NCI-H2029 treated with DMSO at 0.1 percent for 48 hours (cell line): ENCODE measurements at regions not wholly inside any gene's neighbourhood (a gene's known extent, or its start where the extent isn't known, plus 50 kb on each side); places are given as distances from the start of the nearest gene placed in this dataset.
"Not testable (repeated sequence)": the region's sequence is repeated elsewhere in the genome, so short reads cannot be mapped to it uniquely, and the experiment has no call there.

Source experiments
- DNase-seq: peaks from one replicate; lab custom pipeline; 2025; lab: John Stamatoyannopoulos, UW

DNA sequence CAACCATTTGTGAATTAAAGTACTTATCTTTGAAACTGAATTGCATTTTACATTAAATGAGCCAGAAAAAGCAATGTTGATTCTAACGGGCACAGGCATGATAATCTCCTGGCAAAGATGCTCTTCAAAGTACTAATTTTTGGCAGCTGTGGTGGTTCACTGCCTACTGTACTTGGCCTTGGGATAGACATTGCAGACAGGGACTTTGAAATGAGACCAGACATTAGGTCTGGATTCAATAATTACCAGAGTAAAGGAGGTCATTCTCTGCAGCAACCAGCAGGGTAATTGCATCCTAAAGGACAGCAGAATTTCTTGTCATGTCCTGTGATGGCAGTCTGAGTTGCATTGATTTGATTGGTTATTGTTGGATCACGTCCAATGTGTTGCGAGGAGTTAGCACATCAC, 986.5 kb downstream of the TDRD15 start:
- DNase-seq = no peak

DNA sequence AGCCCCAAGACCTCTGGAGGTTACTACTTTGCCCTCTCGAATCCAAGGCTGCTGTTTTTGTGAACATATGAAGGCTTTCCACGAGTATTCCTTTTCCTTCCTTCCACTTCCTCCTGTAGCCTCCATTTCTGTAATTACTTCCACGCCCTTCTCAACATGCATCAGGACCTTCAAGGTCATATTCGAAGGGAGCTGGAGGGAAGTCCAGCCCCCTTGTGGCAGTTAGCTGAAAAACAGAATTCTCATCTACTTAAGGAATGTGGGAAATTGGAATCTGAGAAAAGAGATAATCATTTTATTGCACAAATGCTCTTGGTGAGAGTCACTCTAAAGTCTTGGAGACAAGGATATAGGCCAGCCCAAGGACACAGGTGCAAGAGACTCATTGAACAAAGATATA, 1000.2 kb downstream of the TDRD15 start:
- DNase-seq = no peak

DNA sequence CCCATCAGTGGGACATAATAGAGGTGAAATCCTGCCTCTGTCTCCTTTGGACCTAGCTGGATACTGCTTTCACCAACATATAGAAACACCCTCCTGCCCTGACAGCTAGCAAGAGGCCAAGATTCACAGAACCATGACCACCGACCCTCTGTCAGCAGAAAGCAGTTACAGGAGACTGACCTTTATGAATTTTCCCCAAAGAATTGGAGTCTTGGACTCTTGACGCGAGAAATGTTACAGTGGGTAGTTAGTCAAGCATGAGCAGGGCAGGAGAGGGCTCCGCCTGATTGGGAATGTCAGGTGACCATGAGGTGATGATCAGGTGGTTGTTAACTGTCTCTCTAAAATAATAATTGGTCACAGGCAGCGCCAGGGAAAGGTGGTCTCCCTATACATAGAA, 1002.3 kb downstream of the TDRD15 start:
- no peak for DNase-seq

DNA sequence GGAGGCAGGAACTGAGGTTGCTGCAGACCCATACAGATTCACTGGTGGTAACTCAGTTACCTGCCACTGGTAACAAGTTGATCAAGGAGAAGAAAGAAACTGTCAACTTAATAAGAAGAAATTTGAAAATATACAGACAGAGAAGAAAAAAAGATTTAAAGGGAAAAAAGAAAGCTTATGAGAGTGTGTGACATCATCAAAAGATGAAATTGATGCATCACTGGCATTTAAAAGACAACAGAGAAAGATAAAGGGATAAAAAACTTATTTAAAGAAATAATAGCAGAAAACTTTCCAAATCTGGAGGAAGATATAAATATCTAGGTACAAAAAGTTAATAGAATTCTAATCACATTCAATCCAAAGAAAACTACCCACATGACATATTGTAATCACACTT, 1003.2 kb downstream of the TDRD15 start:
- no peak for DNase-seq

DNA sequence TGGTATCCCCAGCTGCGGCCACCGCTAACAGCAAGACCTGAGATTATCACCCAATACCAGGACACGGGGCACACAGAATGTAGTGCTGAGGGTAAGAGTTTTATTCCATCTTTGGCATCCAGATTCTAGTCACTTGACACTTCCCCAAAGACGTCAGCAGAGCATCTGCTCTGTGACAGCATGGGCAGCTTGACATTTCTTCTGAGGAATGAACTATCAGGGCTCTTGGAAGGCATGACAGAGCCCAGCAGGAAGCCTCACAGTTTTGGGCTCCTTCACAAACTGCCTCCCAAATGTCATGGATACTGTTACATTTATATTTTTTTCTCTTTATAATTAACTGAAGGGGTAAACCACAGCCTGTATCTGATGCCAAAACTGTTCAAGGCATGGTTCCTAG, 1010.7 kb downstream of the TDRD15 start:
- DNase-seq = no peak

DNA sequence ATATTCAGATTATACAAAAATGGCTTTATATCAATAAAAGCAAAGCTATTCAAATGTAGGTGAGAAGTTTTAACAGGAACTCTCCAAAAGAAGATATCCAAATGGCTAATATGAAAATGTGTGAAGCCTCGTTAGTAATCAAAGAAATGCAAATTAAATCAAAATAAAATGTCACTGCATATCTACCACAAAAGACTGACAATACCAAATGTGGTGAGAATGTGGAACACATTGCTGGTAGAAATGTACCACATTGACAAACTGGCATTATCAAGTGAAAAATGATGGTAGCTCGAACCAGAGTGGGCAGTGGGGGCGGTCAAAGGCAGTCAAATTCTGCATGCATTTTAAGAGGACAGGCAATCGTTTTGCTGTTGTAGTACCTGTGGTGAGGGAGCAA, 1012.7 kb downstream of the TDRD15 start:
- no peak for DNase-seq

DNA sequence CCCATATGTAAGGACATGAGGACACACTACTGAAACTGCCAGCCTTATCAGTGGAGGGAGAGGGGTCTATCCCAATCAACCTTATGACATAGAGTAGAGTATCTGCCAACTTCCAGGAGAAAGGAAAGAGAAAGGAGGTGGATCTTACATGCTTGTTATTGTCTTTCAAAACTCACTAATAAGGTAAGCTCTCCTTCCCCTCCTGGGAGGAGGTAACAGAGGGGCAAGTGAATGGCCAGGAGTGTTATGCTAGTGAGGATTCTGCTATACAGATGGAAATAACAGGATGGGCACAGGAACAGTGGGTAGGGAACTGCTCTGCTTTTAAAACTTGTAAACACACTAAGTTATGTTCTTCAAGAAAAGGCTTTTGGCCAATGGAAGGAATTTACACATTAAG, 1020.1 kb downstream of the TDRD15 start:
- no peak for DNase-seq

DNA sequence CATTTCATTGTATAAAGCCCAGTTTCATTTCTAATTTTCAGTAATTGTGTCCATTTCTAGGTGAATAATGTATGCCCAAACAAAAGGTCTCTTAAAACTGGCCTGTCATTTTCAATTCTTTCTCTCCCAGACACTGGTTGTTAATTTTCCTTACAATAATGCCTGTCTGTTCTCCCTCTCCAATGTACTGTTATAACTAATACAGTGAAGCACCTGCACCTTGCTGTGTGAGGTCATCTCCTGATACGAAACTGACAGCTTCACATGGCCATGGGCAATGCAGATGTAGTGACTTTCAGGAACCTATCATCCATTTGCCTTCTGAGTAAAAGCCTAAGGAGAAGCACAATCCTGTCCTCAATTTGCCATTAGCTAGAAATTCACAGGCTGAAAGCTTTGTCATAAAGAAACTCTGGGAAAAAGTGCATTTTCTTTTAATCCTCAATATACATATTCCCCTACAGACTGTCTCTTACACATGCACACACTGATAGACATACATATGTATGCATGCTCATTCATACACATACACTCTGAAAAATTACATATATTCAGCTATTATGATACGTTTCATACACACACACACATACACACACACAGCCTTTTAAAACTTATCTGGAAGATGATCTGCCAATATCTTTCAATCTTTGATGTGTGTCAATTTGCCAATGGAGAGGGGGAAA, 1030.3 kb downstream of the TDRD15 start:
- DNase-seq = no peak

DNA sequence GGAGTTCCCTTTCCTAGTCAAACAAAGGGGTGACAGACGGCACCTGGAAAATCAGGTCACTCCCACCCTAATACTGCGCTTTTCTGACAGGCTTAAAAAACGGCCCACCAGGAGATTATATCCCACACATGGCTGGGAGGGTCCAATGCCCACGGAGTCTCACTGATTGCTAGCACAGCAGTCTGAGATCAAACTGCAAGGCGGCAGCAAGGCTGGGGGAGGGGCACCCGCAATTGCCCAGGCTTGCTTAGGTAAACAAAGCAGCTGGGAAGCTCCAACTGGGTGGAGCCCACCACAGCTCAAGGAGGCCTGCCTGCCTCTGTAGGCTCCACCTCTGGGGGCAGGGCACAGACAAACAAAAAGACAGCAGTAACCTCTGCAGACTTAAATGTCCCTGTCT, 1032.9 kb downstream of the TDRD15 start:
- DNase-seq = not testable (repeated sequence)

DNA sequence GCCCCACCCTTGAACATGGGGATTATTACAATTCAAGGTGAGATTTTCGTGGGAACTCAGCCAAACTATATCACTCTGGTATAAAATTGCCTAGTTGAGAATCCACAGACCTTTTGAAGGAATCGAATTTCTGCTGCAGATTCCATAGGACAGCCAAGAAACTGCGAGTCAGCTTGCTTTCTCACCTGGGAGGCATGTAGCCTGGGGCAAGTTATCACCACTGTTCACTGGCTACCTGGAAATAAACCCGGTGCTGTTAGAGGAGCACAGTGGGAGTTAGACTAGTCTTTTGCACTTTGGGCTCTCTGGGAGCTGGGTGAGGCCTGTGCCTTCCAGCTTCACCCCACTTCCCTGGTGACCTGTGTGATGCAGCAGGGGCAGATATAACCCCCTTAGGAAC, 1043.5 kb downstream of the TDRD15 start:
- DNase-seq = no peak

DNA sequence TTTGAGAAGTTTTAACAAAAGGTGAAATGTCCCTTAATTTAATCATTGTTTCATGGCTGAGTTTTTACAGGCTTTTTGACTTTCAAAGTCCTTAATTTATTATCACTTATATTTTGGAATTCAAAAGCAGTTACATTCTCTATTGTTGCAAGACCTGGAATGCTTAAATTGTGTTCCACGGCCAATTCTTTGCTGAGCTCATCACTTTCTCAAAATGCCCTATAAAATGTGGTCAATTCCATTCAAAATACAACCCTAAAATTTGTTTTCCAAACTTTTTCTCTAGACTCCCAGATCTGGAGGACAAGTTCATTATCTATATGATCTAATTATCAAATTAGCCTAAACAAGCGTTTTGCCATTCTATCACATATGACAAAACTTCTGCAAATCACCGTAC, 1051.2 kb downstream of the TDRD15 start:
- DNase-seq = no peak

DNA sequence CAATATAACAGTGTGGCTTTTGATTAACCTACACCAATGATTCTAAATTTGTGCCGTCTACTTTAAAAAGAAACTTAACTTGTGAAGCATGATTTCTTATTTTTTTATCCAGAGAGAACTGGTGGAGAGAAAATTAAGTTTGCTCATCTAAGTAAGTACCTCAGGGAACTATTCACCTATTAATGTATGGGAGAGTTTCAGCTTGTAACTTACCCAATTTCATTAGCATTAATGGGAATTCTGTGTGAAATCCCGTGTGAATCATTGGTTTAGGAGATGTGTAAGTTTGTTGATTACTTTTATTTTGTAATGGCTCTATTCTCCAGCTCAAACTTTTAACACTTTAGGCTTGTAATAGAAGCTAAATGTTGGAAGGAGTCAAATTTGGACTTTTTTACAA, 1061.5 kb downstream of the TDRD15 start:
- DNase-seq = no peak

DNA sequence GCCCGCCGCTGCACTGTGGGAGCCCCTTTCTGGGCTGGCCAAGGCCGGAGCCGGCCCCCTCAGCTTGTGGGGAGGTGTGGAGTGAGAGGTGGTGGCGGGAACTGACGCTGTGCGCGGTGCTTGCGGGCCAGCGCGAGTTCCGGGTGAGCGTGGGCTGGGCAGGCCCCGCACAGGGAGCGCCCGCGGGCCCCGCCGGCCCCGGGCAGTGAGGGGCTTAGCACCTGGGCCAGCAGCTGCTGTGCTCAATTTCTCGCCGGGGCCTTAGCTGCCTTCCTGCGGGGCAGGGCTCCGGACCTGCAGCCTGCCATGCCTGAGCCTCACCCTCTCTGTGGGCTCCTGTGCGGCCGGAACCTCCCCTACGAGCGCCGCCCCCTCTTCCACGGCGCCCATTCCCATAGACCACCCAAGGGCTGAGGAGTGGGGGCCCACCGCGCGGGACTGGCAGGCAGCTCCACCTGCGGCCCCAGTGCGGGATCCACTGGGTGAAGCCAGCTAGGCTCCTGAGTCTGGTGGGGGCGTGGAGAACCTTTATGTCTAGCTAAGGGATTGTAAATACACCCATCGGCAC, 1062.6 kb downstream of the TDRD15 start:
- not testable (repeated sequence) for DNase-seq

DNA sequence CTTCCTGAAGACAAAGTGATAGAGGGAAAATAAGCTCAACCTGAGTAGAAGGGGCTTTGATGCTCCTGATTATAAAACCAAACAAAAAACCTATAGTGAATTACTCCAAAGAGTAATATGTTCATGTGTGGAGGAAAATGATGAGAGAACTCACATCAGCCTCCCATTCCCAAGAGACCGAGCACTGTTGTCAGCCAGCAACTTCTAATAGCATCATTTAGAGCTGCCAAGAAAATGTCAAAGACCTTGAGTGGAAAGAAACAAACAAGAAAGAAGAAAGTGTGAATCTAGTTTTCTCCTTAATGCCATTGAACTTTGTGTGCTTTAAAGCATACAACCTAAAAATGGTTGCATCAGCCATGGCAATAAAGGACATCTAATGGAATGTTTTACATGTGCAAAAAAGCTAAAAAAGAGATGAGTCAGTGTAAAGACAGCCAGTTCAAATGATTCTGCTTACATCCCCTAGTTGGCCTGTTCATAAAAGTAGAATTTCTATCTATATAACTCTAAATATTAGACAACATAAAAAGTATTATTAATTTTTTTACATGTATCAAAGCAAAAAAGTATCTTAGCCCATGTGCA, 1066.2 kb downstream of the TDRD15 start:
- DNase-seq = no peak

DNA sequence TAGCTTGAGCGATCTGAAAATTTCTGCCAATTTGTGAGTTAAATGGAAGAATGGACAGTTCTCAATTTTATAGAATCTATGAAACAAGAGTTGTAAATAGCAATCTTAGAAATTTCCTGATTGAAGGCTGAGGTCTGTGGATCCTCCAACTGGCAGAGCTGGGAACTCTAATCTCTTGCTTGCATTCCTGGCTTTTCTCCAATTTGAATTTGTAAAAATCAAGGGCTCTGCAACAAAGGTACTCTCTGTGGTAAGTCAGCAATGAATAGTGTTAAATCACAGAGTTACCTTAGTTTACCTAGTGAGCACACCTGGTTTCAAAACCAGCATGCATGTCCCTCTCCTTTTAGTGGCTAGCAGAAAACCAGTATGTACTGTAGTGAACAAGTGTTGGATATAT, 1070.5 kb downstream of the TDRD15 start:
- DNase-seq = no peak

DNA sequence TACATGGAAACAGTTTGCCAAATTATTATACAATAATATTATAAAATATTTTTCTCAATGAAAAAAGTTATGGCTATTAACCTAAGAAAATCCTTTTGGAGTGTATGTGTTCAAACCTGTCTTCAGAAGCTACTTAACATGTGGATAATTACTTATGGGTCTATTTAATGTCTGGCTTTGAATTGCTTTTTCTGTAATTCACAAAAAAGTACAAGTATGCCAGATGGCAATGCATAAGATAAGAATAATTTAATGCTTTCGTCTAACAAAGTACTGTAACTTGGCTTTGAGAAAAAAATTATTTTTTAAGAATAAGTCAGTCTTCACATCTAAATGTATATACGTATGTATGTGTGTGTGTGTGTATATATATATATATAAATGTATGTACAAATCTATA, 1073.0 kb downstream of the TDRD15 start:
- DNase-seq = no peak

DNA sequence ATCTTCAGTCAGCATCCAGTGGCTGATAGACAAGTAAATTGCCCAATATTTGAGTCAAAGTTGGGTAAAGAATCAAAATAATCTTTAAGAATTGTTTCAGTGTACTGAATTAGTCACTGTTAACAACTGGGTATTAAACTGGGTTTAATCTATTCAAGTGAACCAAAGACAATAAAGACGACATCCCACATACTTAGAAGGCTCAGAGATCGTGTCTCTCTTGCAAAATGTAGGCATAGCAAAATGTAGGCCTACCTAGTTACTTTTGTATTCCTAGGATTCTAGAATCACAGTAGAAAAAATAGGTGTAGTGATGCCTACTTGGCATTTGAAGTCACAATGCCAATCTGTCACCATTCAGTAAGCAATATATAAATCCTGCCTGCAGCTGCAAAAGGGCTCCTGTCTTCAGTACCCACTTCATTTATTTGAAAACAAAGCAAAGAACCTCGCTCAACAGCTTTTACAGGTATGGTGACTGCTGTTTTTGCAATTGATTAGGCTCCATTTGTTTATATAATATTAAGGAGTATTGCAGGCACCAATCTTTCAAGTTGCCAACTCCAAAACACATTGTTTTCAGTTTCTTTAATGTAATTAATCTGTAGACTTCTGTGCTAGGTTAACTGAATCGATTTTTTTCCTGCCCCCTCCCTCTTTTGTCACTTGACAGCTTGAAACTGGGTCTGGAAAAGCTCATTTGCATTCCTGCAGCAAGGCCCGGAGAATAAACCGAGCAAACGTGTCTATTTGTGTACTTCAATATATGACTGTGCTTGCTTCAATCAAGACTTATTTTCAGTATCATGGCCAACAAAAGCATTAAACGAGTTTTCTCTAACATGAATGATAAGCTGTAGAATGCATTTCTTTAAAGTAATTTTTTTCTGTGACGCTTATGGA, 1074.9 kb downstream of the TDRD15 start:
- DNase-seq = no peak

DNA sequence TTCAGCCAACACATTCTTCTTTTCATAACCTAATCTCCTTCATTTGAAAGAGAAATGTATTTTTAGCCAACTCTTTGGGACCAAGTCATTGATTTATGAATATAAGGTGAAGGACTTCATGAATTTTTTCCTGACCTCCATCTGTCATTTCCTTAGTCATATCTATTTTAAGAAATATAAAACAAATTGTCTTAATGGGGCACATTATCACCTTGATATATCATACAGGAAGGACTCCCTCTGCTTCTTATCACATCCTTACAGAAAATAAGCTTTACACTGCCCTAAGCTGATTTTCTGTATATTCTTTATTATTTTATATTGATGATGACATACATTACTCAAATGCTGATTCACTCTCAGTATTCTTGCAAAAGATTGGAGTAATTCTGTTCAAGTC, 1076.2 kb downstream of the TDRD15 start:
- no peak for DNase-seq

DNA sequence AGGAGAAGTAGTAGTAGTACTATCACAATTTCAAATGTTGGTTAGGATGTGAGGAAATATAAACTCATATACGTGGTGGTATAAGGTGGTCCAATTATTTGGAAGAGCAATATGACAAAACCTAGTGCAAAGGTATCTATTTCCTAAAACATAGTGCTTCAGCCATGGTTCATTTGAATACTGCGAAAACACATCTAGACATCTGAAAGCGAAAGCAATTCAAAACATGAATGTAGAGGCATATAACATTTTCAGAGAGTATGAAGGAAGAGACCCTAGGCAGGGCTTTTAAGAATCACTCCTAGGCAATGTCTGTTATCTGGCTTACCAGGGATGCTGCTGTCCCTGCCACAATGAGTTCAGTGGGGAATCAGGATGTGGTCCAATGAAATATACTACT, 1085.8 kb downstream of the TDRD15 start:
- no peak for DNase-seq

DNA sequence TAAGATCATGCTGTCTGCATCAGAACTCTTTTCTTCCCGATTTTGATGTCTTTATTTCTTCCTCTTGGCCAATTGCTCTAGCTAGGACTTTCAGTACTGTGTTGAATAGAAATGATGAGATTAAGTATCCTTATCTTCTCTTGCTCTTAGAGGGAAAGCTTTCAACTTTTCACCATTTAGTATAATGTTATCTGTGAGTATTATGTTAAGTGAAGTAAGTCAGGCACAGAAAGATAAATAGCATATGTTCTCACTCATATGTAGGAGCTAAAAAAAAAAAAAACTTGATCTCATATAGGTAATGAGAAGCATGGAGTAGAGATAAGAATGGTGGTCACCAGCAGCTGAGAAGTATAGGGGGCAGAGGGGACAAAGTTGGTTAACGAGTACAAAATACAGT, 1089.5 kb downstream of the TDRD15 start:
- DNase-seq = no peak

DNA sequence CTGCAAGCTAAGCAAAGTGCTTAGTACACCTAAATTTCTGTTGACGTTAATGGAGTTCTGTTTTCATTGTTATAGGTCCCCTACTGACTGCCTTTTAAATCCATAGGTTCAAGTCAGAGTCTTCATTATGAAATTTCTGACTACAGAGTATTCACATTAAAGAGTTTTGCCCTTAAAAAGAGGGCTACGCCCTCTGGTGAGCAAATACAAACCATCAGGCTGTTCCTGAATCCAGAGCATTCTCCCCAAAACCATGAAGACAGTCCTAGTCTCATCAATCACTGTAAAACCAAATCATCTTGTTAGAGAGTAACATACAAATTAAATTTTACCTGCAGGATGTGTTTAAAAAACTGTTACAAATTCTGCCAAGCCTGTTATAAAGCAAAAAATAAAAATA, 1091.7 kb downstream of the TDRD15 start:
- no peak for DNase-seq

DNA sequence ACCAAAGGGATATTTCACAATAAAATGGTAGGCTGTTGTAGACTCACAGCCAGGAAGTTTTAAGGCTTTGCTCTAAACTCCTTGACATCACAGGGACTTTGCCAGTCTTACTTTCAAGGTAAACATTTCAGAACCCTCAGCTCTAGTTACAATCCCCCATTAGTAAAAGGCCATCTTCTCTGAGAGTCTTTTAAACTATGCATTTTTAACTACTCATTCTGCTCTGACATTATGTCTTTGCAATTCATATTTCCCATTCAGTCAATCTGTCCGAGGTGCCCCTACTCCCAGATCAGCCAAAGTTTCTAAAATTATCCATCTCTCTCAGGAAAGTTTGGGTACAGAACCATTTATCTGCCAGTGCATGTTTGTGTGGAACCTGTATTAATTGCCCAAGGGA, 1094.1 kb downstream of the TDRD15 start:
- DNase-seq = no peak

DNA sequence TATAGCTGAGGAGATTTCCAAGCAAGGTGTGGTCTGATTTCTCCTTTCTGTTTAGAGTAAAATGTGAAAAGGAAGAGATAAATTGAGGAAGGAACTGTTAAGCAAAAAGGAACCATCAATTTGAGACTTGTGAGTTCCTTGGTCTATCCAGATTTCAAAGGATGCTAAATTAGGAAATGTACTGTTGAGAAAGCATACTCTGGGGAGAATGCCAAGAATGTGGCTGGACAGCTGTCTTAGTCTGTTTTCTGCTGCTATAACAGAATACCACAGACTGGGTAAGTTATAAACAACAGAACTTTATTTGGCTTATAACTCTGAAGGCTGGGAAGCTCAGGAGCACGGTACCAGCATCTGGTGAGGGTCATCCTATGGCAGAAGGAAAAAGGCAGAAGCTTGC, 1097.2 kb downstream of the TDRD15 start:
- DNase-seq = no peak
